Posterior cingulate gyrus (tissue), 11 donors: ENCODE measurements at regions not wholly inside any gene's neighbourhood (a gene's known extent, or its start where the extent isn't known, plus 50 kb on each side); places are given as distances from the start of the nearest gene placed in this dataset.
"Not testable (repeated sequence)": the region's sequence is repeated elsewhere in the genome, so short reads cannot be mapped to it uniquely, and the experiment has no call there.

Experiments
- DNase-seq, 10 donors: peaks; one replicate each; pipeline versions ENCODE4 v3.0.0 to v3.0.0-alpha.2; 2020 to 2021; ENCODE audit warnings: mixed read lengths in 3 of 10
- intact Hi-C: fragments of 100-400 bp; cut with DNase I; formaldehyde crosslinking; loops from one replicate; pipeline ENCODE4 v1.15.1; 2023

DNA sequence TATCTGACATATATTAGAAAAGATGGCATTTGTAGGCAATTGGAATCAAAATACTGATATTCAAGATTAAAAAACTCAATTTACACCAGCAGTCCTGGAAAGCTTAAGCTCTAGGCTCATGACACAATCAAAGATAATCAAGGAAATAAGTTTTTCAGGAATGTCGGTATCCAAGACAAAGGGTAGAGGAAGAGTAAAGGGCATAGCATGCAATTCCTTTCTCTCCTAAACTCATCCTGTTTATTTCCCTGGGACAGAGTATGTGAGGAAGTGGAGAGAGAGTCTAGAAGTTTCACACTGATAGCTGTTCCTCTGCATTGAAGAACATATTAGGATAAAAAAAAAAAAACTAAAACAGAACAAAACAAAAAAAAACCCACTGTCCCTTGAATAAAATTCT is 2452.1 kb downstream of the PCDH9 start:
- DNase-seq, result no peak
- intact Hi-C loops, result no loop called here

GRCh38 chr13:64774915-64775314 is 2455.2 kb downstream of the PCDH9 start:
- DNase-seq, result no peak
- intact Hi-C loops, result no loop called here

GRCh38 chr13:64770743-64771142 is 2459.4 kb downstream of the PCDH9 start:
- no peak for DNase-seq
- intact Hi-C loops, result no loop called here

GRCh38 chr13:64767054-64767453 is 2463.1 kb downstream of the PCDH9 start:
- DNase-seq, result no peak
- intact Hi-C loops, result no loop called here

GRCh38 chr13:64765636-64766035 is 2464.5 kb downstream of the PCDH9 start:
- intact Hi-C loops, result no loop called here
- DNase-seq, result no peak

DNA sequence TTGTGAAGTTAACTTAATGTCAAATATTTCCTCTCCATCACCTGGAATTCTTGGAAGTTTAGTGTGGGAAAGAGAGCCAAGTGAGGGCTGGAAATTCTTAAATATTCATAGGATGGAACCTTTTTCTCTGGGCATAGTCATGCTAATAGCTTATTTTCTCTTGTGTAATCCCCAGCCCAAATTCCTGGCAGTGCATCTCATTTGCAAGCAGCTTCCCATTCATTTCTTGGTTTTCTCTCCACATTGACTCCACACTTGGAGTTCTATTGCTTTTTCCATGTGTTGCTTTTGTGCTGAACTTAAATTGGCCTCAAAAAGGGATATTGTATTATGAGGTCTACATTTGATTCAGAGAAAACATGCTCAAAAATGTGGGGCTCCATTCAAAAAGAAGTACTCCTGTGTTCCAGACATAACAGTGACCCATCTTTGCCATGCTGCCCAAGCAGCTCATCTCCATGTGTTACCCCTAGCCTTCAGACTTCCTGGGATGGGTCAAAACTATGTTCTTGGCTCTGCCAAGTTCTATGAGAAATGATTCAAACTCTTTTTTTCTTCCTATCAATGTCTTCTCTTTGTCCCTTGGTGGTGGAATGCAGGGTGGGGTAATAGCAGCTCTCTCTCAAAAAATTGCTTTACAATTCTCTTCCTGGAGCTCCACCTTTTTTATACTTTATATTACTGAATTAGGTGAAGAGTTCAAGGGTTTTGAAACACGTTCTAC is 2471.5 kb downstream of the PCDH9 start:
- intact Hi-C loops, result no loop called here
- no peak for DNase-seq

DNA sequence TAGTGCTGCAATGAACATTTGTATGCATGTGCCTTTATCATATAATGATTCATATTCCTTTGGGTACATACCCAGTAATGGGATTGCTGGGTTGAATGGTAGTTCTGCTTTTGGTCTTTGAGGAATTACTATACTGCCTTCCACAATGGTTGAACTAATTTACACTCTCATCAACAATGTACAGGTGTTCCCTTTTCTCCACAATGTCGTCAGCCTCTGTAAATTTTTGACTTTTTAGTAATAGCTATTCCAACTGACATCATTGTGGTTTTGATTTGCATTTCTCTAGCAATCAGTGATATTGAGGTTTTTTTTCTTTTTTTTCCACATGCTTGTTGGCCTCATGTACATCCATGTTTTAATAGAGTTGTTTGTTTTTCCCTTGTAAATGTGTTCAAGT is 2473.5 kb downstream of the PCDH9 start:
- intact Hi-C loops, result no loop called here
- no peak for DNase-seq

GRCh38 chr13:64755961-64756360 is 2474.2 kb downstream of the PCDH9 start:
- no peak for DNase-seq
- intact Hi-C loops, result no loop called here

GRCh38 chr13:64753233-64754000 is 2476.7 kb downstream of the PCDH9 start:
- intact Hi-C loops, result no loop called here
- no peak for DNase-seq

- no peak for DNase-seq
- intact Hi-C loops, result no loop called here
Measured at GRCh38 chr13:64749301-64749700, 2480.8 kb downstream of the PCDH9 start.

GRCh38 chr13:64746845-64747244 is 2483.3 kb downstream of the PCDH9 start:
- intact Hi-C loops, result no loop called here

DNA sequence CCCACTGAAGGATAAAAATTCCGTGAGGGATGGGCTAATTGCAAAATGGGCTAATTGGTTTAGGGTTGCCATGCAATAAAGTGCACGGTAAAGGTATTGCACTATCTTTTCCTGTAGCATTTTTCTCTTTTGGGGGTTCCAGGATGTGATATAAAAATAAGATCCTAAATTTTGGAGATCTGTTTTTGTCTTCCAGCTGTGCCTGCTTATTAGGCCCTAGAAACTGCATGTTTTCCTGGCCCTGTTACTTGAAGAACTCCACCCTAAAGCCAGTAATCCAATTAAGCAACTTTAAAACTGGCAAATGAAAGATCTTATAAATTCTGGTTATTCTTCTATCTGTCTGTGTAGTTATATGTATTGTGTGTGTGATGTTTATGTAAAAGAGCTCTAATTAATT is 2489.6 kb downstream of the PCDH9 start:
- intact Hi-C loops, result no loop called here
- DNase-seq, result no peak

More at GRCh38 chr13:64746845-64747244, 2483.3 kb downstream of the PCDH9 start:
- no peak for DNase-seq

- intact Hi-C loops, result no loop called here
Measured at GRCh38 chr13:64725492-64725891, 2504.6 kb downstream of the PCDH9 start.

DNA sequence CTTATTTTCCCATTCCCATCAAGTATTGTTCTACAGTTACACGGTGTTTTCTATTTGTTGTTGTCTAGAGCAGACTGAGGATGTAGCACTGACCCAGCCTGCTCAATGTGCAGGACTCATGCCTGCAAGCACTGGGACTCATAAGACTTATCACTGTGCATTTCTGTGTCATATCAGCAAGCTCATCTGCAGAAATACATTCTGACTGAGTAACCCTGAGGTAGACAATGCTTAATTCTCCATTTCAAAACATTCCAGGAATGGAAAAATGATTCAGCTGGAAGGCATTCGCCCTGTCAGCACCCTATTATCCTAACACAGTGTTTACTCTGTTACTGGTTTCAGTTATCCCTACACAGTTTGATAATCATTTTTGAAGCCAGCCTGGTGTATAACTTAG is 2506.4 kb downstream of the PCDH9 start:
- DNase-seq, result no peak
- intact Hi-C loops, result no loop called here

More at GRCh38 chr13:64725492-64725891, 2504.6 kb downstream of the PCDH9 start:
- DNase-seq, result no peak

DNA sequence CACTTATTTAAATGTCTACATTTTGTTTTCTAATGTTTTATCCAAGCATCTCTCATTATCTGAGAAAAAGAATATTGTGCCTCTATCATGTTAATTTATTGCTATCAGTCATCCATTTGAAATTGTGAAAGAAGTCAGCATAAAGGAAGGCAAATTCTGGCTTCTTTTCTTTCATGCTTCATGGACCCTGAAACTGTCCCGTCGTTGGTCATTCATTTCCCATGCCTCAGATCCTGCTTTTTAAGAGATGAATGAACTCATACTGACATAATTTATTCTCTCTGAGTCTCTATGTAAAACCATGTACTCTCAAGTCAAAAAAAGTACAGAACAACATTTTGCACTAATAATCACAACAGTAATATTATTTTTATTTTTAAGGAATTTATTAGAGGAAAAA is 2512.0 kb downstream of the PCDH9 start:
- intact Hi-C loops, result no loop called here
- DNase-seq, result no peak

- no peak for DNase-seq
- intact Hi-C loops, result no loop called here
Measured at GRCh38 chr13:64716936-64717335, 2513.2 kb downstream of the PCDH9 start.

- intact Hi-C loops, result no loop called here
- DNase-seq, result no peak
Measured at GRCh38 chr13:64709079-64709478, 2521.1 kb downstream of the PCDH9 start.

DNA sequence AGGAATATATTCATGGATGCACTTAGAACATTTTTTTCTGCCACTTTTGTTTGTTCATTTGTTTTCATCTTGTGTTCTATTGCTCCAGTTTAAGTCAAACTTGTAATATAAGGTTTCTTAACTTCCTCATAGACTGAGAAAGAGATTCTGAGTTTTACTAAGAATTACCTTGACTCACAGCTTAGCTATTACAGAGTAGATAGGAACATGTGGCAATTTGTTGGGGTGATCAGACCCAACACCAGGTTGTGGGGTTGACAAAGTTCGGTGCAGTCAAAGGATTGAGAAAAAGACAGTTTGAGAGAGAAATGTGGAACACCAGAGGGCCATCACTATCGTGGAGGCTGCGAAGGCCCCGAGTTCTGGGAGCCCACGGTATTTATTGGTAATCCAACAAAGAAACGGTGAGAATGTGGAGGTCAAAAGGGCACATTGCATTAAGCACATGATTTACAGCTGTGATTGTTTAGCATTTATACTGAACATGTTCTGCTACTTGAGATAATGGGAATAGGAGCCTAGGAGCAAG is 2526.0 kb downstream of the PCDH9 start:
- intact Hi-C loops, result no loop called here
- DNase-seq, result no peak

DNA sequence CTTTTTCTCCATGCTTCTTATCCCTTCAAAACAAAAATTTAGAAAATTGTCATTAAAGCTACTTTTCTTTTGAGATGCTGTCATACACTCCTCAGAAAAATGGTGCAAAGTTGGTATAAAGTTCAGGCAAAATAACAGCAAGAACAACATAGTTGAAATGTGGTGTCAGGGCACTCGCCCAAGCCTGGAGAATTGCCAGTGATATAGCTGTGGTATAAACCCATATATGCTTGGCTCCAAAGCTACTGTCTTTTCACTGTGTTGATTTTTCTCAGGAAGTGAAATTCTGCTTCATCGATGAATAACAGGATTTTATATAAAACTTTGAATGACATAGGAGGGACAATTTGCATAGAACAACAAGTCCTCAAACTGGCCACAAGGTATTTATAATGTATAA is 2532.9 kb downstream of the PCDH9 start:
- intact Hi-C loops, result no loop called here
- peak in 1 of 10 donors; percentile 60 for DNase-seq

GRCh38 chr13:64688893-64689677 is 2541.1 kb downstream of the PCDH9 start:
- intact Hi-C loops, result no loop called here
- no peak for DNase-seq

DNA sequence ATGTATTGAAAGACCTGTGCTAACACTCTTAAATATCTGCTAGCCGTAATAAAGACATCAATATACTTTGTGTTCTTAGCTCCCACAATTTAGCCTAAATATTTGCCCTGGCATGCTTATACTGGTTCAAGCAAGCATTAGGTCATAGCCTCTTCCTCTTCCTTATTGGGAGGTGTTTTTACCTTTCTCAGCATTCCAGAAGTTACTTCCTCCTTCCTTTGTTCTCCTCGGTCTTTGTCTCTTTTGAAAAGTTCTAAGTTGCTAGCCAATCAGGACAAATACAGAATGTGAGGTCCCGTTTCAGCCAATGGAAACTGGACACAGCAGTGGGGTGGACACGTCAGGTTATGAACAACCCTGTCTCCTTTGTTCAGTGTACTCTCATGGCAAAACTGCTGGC is 2543.6 kb downstream of the PCDH9 start:
- intact Hi-C loops, DNase-seq: not testable (repeated sequence)
